Liver (tissue), 8 donors: ENCODE measurements at regions not wholly inside any gene's neighbourhood (a gene's known extent, or its start where the extent isn't known, plus 50 kb on each side); places are given as distances from the start of the nearest gene placed in this dataset.
"Not testable (repeated sequence)": the region's sequence is repeated elsewhere in the genome, so short reads cannot be mapped to it uniquely, and the experiment has no call there.

Experiments used
- DNase-seq: peaks from one replicate; pipeline ENCODE4 v3.0.0-alpha.2; 2017; ENCODE audit warnings: low spot score
- H3K27ac ChIP-seq, 2 donors: one replicate each; pipeline ENCODE4 v1.7.0; 2013; ENCODE audit warnings: inconsistent platforms in 2 of 2, low read length in 2 of 2, control low read depth in 1 of 2, low read depth in 1 of 2, mild to moderate bottlenecking in 1 of 2
- H3K27me3 ChIP-seq, 4 donors: one replicate each; pipeline versions ENCODE4 v1.6.1 to v1.7.0; 2013; ENCODE audit warnings: low read length in 3 of 4, inconsistent platforms in 1 of 4, mild to moderate bottlenecking in 1 of 4, moderate library complexity in 1 of 4; ENCODE audit not compliant: control insufficient read depth in 4 of 4, insufficient read depth in 4 of 4
- H3K36me3 ChIP-seq, 4 donors: one replicate each; pipeline versions ENCODE4 v1.6.1 to v1.7.0; 2013; ENCODE audit warnings: low read length in 3 of 4, mild to moderate bottlenecking in 3 of 4, low read depth in 1 of 4, moderate library complexity in 1 of 4; ENCODE audit not compliant: control insufficient read depth in 4 of 4, insufficient read depth in 3 of 4
- H3K4me1 ChIP-seq, 4 donors: one replicate each; pipeline versions ENCODE4 v1.6.1 to v1.7.0; 2013; ENCODE audit warnings: low read length in 3 of 4, mild to moderate bottlenecking in 3 of 4, moderate library complexity in 1 of 4; ENCODE audit not compliant: control insufficient read depth in 4 of 4, insufficient read depth in 4 of 4
- H3K4me3 ChIP-seq, 3 donors: one replicate each; pipeline versions ENCODE4 v1.6.1 to v1.7.0; 2013; ENCODE audit warnings: low read length in 3 of 3, control low read depth in 1 of 3, low read depth in 1 of 3, mild to moderate bottlenecking in 1 of 3
- H3K9ac ChIP-seq, 2 donors: one replicate each; pipeline ENCODE4 v1.7.0; 2013; ENCODE audit warnings: low read length in 2 of 2, mild to moderate bottlenecking in 2 of 2, moderate library complexity in 2 of 2, control low read depth in 1 of 2, low read depth in 1 of 2
- H3K9me3 ChIP-seq, 4 donors: one replicate each; pipeline versions ENCODE4 v1.6.1 to v1.7.0; 2013; ENCODE audit warnings: low read length in 3 of 4; ENCODE audit not compliant: control insufficient read depth in 4 of 4
- EGR1 ChIP-seq, 2 donors: IDR thresholded peaks; 2 replicates each; pipeline ENCODE4 v1.6.1; 2016 to 2018; ENCODE audit warnings: antibody characterized with exemption in 2 of 2, low read depth in 2 of 2
- FOXA2 ChIP-seq: IDR thresholded peaks from 2 replicates; pipeline ENCODE4 v1.6.1; 2016; ENCODE audit warnings: antibody characterized with exemption
- GABPA ChIP-seq, 2 donors: IDR thresholded peaks in 1 of 2; conservative IDR thresholded peaks in 1 of 2; 2 replicates each; pipeline ENCODE4 v1.6.1; 2016; ENCODE audit warnings: antibody characterized with exemption in 2 of 2, mild to moderate bottlenecking in 1 of 2, moderate library complexity in 1 of 2
- HNF4A ChIP-seq, 2 donors: conservative IDR thresholded peaks; 2 replicates each; pipeline ENCODE4 v1.6.1; 2016; ENCODE audit warnings: antibody characterized with exemption in 2 of 2, mild to moderate bottlenecking in 2 of 2
- JUND ChIP-seq, 2 donors: IDR thresholded peaks; 2 replicates each; pipeline ENCODE4 v1.6.1; 2016; ENCODE audit warnings: antibody characterized with exemption in 2 of 2
- NR2F2 ChIP-seq: IDR thresholded peaks from 2 replicates; pipeline ENCODE4 v1.6.1; 2016; ENCODE audit warnings: antibody characterized with exemption
- RAD21 ChIP-seq, 2 donors: IDR thresholded peaks; 2 replicates each; pipeline ENCODE4 v1.6.1; 2016; ENCODE audit warnings: antibody characterized with exemption in 2 of 2, mild to moderate bottlenecking in 2 of 2
- RXRA ChIP-seq, 2 donors: IDR thresholded peaks; 2 replicates each; pipeline ENCODE4 v1.6.1; 2017 to 2018; ENCODE audit warnings: antibody characterized with exemption in 2 of 2, mild to moderate bottlenecking in 1 of 2
- SP1 ChIP-seq: IDR thresholded peaks from 2 replicates; pipeline ENCODE4 v1.6.1; 2018; ENCODE audit warnings: antibody characterized with exemption, mild to moderate bottlenecking
- TAF1 ChIP-seq: conservative IDR thresholded peaks from 2 replicates; pipeline ENCODE4 v1.6.1; 2016; ENCODE audit warnings: antibody characterized with exemption, mild to moderate bottlenecking
- YY1 ChIP-seq: IDR thresholded peaks from 2 replicates; pipeline ENCODE4 v1.6.1; 2016; ENCODE audit warnings: antibody characterized with exemption, mild to moderate bottlenecking
- WGBS: extraction: QIAGEN DNeasy Blood & Tissue Kit; methylation state at CpG from one replicate; pipeline ENCODE4 v1.1.7; 2013; 5-methylcytosine and 5-hydroxymethylcytosine counted together
- TF ChIP-seq, protein P1 (sequence below): IDR thresholded peaks from 2 replicates; pipeline ENCODE4 v1.6.1; 2016; ENCODE audit warnings: antibody characterized with exemption
- TF ChIP-seq, protein P2 (sequence below): fragments of 150-350 bp; IDR thresholded peaks from 2 replicates; pipeline ENCODE4 v1.5.1; 2017; ENCODE audit warnings: improper control_type of control experiment, low read depth, low read length; ENCODE audit not compliant: missing input control
- TF ChIP-seq, protein P3 (sequence below): IDR thresholded peaks from 2 replicates; pipeline ENCODE4 v1.6.1; 2016; ENCODE audit warnings: antibody characterized with exemption
- TF ChIP-seq, protein P4 (sequence below): IDR thresholded peaks from 2 replicates; pipeline ENCODE4 v1.6.1; 2016; ENCODE audit warnings: antibody characterized with exemption
- donor health status: healthy.
- donor health status: healthy.
- donor health status: healthy.
- donor health status: healthy.
- donor health status: healthy.

DNA sequence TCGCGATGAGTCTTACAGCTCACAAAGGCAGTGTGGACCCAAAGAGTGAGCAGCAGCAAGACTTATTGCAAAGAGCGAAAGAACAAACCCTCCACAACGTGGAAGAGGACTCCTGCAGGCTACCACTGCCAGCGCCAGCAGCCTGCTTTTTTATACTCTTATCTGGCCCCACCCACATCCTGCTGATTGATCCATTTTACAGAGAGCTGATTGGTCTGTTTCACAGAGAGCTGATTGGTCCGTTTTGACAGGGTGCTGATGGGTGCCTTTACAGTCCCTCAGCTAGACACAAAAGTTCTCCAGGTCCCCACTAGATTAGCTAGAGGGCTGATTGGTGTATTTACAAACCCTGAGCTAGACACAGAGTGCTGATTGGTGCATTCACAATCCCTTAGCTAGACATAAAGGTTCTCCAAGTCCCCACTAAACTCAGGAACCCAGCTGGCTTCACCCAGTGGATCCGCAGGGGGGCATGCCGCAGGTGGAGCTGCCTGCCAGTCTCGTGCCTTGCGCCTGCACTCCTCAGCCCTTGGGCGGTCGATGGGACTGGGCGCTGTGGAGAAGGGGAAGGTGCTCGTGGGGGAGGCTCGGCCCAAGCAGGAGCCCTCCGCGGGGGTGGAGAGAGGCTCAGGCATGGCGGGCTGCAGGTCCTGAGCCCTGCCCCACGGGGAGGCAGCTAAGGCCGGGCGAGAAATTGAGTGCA is 75.7 kb downstream of the QDPR start:
- H3K4me3 ChIP-seq, H3K27me3 ChIP-seq, H3K27ac ChIP-seq, H3K9ac ChIP-seq, H3K4me1 ChIP-seq, H3K9me3 ChIP-seq, H3K36me3 ChIP-seq, DNase-seq: not testable (repeated sequence)
- 92% methylated on average over 21 of the region's 21 CpGs for WGBS

DNA sequence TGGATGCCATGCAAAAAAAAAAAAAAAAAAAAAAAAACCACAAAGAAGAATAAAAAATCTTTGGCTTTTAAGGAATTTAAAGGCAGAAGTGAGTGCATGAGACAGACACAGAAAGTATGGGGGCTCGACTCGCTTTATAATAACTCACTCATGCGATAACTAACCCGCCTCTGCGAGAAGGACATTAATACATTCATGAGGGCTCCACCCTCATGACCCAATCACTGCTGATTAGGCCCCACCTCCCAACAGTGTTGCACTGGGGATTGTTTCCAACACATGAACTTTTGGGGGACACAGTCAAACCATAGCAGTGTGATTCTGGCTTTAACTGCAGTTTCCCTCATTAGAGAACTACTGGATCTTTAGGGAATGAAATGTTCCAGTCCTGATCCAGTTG is 78.1 kb downstream of the QDPR start:
- Histone ChIP-seq H3K4me1 (no peaks in the 10 kb centered on the region), H3K36me3 (no peaks in the 10 kb centered on the region), H3K9me3 (no peaks in the 10 kb centered on the region), H3K27me3 (no peaks in the 10 kb centered on the region), H3K27ac (no peak overlapping the region), H3K4me3 (no peak overlapping the region), H3K9ac (no peak overlapping the region)
- TF ChIP-seq RXRA (IDR thresholded peaks at IDR 0.05), result no peak
- TF ChIP-seq, protein P1, sequence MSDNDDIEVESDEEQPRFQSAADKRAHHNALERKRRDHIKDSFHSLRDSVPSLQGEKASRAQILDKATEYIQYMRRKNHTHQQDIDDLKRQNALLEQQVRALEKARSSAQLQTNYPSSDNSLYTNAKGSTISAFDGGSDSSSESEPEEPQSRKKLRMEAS, result no peak
- TF ChIP-seq EGR1 (IDR thresholded peaks at IDR 0.05; ENCODE audit: low read depth in 2 of 2), result no peak
- TF ChIP-seq, protein P2, sequence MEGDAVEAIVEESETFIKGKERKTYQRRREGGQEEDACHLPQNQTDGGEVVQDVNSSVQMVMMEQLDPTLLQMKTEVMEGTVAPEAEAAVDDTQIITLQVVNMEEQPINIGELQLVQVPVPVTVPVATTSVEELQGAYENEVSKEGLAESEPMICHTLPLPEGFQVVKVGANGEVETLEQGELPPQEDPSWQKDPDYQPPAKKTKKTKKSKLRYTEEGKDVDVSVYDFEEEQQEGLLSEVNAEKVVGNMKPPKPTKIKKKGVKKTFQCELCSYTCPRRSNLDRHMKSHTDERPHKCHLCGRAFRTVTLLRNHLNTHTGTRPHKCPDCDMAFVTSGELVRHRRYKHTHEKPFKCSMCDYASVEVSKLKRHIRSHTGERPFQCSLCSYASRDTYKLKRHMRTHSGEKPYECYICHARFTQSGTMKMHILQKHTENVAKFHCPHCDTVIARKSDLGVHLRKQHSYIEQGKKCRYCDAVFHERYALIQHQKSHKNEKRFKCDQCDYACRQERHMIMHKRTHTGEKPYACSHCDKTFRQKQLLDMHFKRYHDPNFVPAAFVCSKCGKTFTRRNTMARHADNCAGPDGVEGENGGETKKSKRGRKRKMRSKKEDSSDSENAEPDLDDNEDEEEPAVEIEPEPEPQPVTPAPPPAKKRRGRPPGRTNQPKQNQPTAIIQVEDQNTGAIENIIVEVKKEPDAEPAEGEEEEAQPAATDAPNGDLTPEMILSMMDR, result no peak
- no peak for TF ChIP-seq HNF4A (conservative IDR thresholded peaks at IDR 0.05)
- TF ChIP-seq, protein P3, sequence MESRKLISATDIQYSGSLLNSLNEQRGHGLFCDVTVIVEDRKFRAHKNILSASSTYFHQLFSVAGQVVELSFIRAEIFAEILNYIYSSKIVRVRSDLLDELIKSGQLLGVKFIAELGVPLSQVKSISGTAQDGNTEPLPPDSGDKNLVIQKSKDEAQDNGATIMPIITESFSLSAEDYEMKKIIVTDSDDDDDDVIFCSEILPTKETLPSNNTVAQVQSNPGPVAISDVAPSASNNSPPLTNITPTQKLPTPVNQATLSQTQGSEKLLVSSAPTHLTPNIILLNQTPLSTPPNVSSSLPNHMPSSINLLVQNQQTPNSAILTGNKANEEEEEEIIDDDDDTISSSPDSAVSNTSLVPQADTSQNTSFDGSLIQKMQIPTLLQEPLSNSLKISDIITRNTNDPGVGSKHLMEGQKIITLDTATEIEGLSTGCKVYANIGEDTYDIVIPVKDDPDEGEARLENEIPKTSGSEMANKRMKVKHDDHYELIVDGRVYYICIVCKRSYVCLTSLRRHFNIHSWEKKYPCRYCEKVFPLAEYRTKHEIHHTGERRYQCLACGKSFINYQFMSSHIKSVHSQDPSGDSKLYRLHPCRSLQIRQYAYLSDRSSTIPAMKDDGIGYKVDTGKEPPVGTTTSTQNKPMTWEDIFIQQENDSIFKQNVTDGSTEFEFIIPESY, result no peak
- TF ChIP-seq RAD21 (IDR thresholded peaks at IDR 0.05), result no peak
- no peak for TF ChIP-seq SP1
- no peak for TF ChIP-seq JUND (IDR thresholded peaks at IDR 0.05)
- no peak for TF ChIP-seq NR2F2
- no peak for TF ChIP-seq YY1
- no peak for TF ChIP-seq TAF1
- TF ChIP-seq FOXA2, result no peak
- DNase-seq, result no peak
- WGBS, result 89% methylated on average over 5 of the region's 5 CpGs

DNA sequence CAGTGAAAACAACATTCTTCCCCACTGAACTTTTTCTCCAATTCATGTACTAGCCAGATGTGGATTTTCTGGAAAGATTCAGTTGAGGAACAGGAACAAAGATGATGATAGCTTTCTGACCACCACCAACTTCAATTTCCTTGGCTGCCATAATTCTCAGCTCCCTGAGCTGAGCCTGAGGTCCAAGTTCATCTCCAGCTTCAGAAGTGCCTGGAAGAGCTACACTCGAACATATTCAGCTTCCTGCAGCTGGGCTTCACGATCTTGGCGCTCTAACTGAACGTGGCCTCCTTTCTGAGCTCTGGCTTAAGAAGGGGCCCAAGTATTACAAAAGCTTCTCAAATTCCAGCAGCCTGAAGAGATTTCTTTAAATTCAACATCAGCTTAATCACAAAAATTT is 83.9 kb downstream of the QDPR start:
- TF ChIP-seq RAD21 (IDR thresholded peaks at IDR 0.05) (no peak), GABPA (IDR thresholded peaks at IDR 0.05 in 1 of 2, conservative IDR thresholded peaks at IDR 0.05 in 1 of 2) (no peak)
- TF ChIP-seq, protein P4, sequence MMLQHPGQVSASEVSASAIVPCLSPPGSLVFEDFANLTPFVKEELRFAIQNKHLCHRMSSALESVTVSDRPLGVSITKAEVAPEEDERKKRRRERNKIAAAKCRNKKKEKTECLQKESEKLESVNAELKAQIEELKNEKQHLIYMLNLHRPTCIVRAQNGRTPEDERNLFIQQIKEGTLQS, result no peak
- Histone ChIP-seq H3K9ac (no peak overlapping the region), H3K27me3 (no peaks in the 10 kb centered on the region), H3K4me3 (no peak overlapping the region), H3K9me3 (no peaks in the 10 kb centered on the region), H3K27ac (no peak overlapping the region), H3K4me1 (no peaks in the 10 kb centered on the region), H3K36me3 (no peaks in the 10 kb centered on the region)
- 88% methylated on average over 4 of the region's 4 CpGs for WGBS
- no peak for DNase-seq
